Nephron (organoid): ENCODE measurements at regions not wholly inside any gene's neighbourhood (a gene's known extent, or its start where the extent isn't known, plus 50 kb on each side); places are given as distances from the start of the nearest gene placed in this dataset.

ENCODE experiments used
- H3K27ac Mint-ChIP-seq, 3 experiments: 2 replicates each; pipeline ENCODE4 v1.8.0; 2020; ENCODE audit warnings: mixed read lengths in 3 of 3, mild to moderate bottlenecking in 2 of 3, moderate library complexity in 1 of 3
- H3K27me3 Mint-ChIP-seq: 2 replicates; pipeline ENCODE4 v1.8.0; 2021; ENCODE audit warnings: low read depth, mild to moderate bottlenecking, moderate library complexity, mixed read lengths
- H3K36me3 Mint-ChIP-seq: 2 replicates; pipeline ENCODE4 v1.8.0; 2020; ENCODE audit warnings: low read depth, mixed read lengths
- H3K4me1 Mint-ChIP-seq: 2 replicates; pipeline ENCODE4 v1.8.0; 2020; ENCODE audit warnings: mixed read lengths
- H3K4me3 Mint-ChIP-seq, 3 experiments: 2 replicates each; pipeline ENCODE4 v1.8.0; 2020; ENCODE audit warnings: mild to moderate bottlenecking in 3 of 3, mixed read lengths in 3 of 3, moderate library complexity in 2 of 3
- H3K9me3 Mint-ChIP-seq: 2 replicates; pipeline ENCODE4 v1.8.0; 2020; ENCODE audit warnings: mixed read lengths
- TF ChIP-seq, protein P1 (sequence below), 3 experiments: fragments of 200-600 bp; sonication (generic); IDR thresholded peaks; one replicate each; pipeline ENCODE4 v1.5.0; 2021; ENCODE audit warnings: antibody characterized with exemption in 3 of 3; ENCODE audit not compliant: unreplicated experiment in 3 of 3

DNA sequence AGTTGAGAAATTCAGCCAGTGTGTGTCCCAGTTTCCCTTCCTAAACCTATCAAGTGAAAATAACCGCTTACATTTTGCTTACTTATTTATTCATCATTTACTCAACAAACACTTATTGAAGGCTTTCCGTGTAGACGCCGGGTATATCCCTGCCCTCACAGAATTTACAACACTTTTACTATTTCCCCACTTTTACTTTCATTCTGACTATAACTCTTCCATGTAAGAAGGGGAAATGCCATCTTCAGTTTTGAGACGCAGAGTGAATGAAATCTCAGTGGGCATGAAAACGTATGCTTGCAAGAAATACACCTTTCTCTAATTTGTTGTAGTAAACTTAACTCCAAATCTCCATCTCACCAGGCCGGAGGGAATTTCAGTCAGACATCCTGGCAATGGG, 251.0 kb upstream of the CHAC2 start:
- H3K4me3 Mint-ChIP-seq, result no peak overlapping the region
- peaks cover 5% of the 10 kb centered on the region for H3K27me3 Mint-ChIP-seq
- no peak overlapping the region for H3K27ac Mint-ChIP-seq
- TF ChIP-seq, protein P1, sequence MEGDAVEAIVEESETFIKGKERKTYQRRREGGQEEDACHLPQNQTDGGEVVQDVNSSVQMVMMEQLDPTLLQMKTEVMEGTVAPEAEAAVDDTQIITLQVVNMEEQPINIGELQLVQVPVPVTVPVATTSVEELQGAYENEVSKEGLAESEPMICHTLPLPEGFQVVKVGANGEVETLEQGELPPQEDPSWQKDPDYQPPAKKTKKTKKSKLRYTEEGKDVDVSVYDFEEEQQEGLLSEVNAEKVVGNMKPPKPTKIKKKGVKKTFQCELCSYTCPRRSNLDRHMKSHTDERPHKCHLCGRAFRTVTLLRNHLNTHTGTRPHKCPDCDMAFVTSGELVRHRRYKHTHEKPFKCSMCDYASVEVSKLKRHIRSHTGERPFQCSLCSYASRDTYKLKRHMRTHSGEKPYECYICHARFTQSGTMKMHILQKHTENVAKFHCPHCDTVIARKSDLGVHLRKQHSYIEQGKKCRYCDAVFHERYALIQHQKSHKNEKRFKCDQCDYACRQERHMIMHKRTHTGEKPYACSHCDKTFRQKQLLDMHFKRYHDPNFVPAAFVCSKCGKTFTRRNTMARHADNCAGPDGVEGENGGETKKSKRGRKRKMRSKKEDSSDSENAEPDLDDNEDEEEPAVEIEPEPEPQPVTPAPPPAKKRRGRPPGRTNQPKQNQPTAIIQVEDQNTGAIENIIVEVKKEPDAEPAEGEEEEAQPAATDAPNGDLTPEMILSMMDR (IDR thresholded peaks at IDR 0.05; ENCODE audit: unreplicated experiment in 3 of 3), result no peak
- no peaks in the 10 kb centered on the region for H3K36me3 Mint-ChIP-seq
- H3K4me1 Mint-ChIP-seq, result peaks cover 13% of the 10 kb centered on the region
- no peaks in the 10 kb centered on the region for H3K9me3 Mint-ChIP-seq

DNA sequence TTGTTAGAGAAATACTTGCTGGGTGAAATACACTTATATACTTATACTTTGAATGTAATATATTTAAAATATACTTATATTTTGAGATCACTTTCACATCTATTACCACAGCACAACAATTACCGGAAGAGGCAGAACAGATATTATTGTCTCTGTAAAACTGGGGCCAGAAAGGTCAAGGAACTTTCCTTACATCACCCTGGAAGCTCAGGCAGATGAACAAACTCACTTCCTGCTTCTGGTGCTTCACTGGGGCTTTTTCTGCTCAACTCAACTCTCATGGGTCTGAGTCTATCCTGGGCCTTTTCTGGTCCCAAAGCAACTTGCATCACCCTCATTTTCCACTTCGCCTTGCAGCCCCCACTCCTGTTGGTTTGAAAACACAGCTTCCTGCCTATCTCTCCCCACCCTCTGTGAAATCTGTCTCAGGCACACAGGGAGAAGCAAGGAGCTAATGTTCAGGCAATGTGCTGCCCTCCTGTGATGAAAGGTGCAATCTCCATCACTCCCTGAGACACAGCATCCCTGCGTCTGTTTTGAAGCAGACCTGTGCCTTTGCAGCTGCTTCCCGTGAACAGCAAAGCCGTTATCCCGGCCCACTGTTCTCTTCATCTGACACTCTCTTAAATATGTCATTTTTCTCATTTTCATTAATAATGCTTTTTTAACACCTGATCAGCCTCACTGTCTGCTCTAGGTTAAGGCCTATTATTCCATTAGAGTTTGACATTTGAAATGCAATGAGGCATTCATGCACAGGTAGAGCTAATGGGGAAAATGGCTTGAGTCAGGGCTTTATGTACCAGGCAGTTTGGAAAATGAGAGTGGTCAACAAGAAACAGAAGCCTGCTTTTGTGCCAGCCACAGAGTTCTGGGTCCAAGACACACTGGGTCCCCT, 251.9 kb upstream of the CHAC2 start:
- Mint-ChIP-seq H3K27me3 (peaks cover 5% of the 10 kb centered on the region), H3K36me3 (no peaks in the 10 kb centered on the region), H3K4me1 (peaks cover 10% of the 10 kb centered on the region), H3K9me3 (no peaks in the 10 kb centered on the region), H3K4me3 (no peak overlapping the region), H3K27ac (no peak overlapping the region)
- TF ChIP-seq, protein P1 (IDR thresholded peaks at IDR 0.05; ENCODE audit: unreplicated experiment in 3 of 3), result no peak

DNA sequence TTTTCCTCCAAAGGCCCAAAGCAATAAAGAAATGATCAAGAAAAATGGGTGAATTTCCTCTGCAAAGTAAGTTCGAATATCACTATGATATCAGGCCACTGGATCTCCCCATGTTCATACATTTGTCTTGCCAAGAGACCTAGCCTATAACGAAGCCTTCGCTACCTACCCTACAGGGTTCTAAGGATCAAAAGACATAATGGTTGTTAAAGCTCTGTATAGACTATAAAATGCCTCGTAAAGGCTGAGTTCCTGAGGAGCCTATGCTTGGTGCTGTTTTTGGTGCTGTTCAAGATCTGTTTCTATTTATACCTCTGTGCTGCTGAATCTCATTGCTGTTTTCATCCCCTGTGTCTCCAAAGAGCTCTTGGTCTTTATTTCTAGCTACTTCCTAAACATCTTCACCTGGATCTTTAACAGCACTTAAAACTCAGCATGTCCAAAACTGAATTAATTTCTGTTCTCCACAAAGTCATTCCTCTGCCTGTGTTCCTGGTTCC, 254.4 kb upstream of the CHAC2 start:
- no peaks in the 10 kb centered on the region for H3K4me1 Mint-ChIP-seq
- TF ChIP-seq, protein P1 (IDR thresholded peaks at IDR 0.05; ENCODE audit: unreplicated experiment in 3 of 3), result no peak
- H3K27me3 Mint-ChIP-seq, result peaks cover 5% of the 10 kb centered on the region
- H3K9me3 Mint-ChIP-seq, result peaks cover 2% of the 10 kb centered on the region
- no peak overlapping the region for H3K4me3 Mint-ChIP-seq
- no peaks in the 10 kb centered on the region for H3K36me3 Mint-ChIP-seq
- no peak overlapping the region for H3K27ac Mint-ChIP-seq

DNA sequence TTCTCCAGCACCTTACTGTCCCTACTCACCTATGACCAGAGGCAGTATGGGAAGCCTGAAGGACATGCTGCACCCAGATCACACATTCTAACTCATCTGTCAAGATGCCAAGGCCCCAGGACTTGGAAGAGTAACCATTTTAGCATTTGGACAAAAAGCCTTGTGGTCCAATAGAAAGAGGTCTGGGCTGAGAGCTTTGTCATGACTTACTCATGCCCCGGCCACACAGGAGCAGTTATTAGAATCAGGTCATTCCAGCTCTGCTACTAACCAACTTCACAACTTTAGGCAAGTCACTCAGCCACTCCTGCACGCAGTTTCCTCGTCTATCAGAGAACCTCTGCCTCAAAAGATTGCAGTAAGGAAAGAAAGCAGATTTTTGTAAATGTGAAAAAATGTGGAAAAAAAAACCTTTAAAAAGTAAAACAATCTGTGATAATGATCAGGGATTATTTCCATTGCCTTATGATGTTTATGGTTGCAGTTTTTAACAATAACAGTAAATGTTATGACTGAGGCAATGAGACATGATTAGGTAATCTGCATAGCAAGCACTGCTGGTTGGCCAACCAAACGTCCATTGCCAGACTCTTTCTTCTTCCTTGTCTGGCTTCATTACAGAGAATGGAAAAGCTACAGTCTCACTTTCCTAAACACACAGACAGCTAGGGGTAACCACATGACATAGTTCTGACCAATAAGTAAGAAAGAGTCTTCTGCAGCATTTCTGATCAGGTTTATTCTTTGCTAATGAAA, 255.4 kb upstream of the CHAC2 start:
- Mint-ChIP-seq H3K36me3 (no peaks in the 10 kb centered on the region), H3K4me1 (no peaks in the 10 kb centered on the region), H3K27ac (no peak overlapping the region), H3K4me3 (no peak overlapping the region), H3K9me3 (peaks cover 2% of the 10 kb centered on the region), H3K27me3 (no peaks in the 10 kb centered on the region)
- TF ChIP-seq, protein P1 (IDR thresholded peaks at IDR 0.05; ENCODE audit: unreplicated experiment in 3 of 3), result no peak

DNA sequence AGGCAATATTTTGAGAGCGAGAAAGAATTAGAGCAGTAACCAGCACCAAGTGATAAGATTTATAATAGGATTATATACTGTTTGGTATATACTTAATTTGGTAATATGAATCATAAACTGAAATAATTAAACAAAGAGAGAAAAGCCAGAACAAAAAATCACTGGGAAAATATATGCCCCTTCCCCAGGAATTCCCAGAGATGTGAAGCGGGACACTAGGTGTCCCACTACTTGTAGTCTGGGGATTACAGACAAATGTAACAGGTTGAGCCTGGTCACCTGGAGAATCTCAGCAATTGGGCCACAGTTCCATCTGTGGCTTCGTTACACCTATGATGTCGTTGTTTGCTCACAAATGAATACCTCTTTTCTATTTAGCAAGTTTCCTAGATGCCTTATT, 256.1 kb upstream of the CHAC2 start:
- Mint-ChIP-seq H3K4me1 (no peaks in the 10 kb centered on the region), H3K27me3 (no peaks in the 10 kb centered on the region), H3K9me3 (peaks cover 2% of the 10 kb centered on the region), H3K27ac (no peak overlapping the region), H3K4me3 (no peak overlapping the region), H3K36me3 (no peaks in the 10 kb centered on the region)
- TF ChIP-seq, protein P1 (IDR thresholded peaks at IDR 0.05; ENCODE audit: unreplicated experiment in 3 of 3), result no peak
